Panc1 (cell line): ENCODE measurements at regions not wholly inside any gene's neighbourhood (a gene's known extent, or its start where the extent isn't known, plus 50 kb on each side); places are given as distances from the start of the nearest gene placed in this dataset.

Source experiments
- CTCF ChIP-seq: fragments of 450-650 bp; IDR thresholded peaks from 2 replicates; pipeline ENCODE4 v1.5.1; 2017; ENCODE audit warnings: mild to moderate bottlenecking
- POLR2AphosphoS5 ChIP-seq: IDR thresholded peaks from 2 replicates; pipeline ENCODE4 v1.6.1; 2012; ENCODE audit warnings: mild to moderate bottlenecking, low read depth, low read length, moderate library complexity
- REST ChIP-seq, 2 experiments: IDR thresholded peaks; 2 replicates each; pipeline ENCODE4 v1.6.1; 2011 to 2012; ENCODE audit warnings: low read depth in 2 of 2, control low read depth in 1 of 2, low read length in 1 of 2, mild to moderate bottlenecking in 1 of 2, moderate library complexity in 1 of 2; ENCODE audit not compliant: insufficient read depth in 1 of 2
- TCF7L2 ChIP-seq: IDR thresholded peaks from 2 replicates; pipeline ENCODE4 v1.6.1; 2011; ENCODE audit warnings: mild to moderate bottlenecking, low read depth, low read length, inconsistent platforms

- TF ChIP-seq CTCF (no peak), POLR2AphosphoS5 (no peak), TCF7L2 (no peak), REST (IDR thresholded peaks at IDR 0.05; ENCODE audit: insufficient read depth in 1 of 2, low read depth in 2 of 2, low read length in 1 of 2) (no peak)
Observed at GRCh38 chr6:87840324-87840723, 138.3 kb upstream of the AKIRIN2 start.
